ENCODE measurements at regions not wholly inside any gene's neighbourhood (a gene's known extent, or its start where the extent isn't known, plus 50 kb on each side); places are given as distances from the start of the nearest gene placed in this dataset.

GRCh38 chr15:39188314-39188713 is 392.6 kb upstream of the THBS1 start:
- intact Hi-C loops (cut with DNase I): no loop called here
- DNase-seq: no peak

- intact Hi-C loops (cut with DNase I): no loop called here
- DNase-seq: no peak
Observed at GRCh38 chr15:39188930-39189329, 391.9 kb upstream of the THBS1 start.

- intact Hi-C loops (cut with DNase I): no loop called here
- DNase-seq: no peak
Observed at GRCh38 chr15:39191871-39192291, 389.0 kb upstream of the THBS1 start.

- DNase-seq: no peak
- intact Hi-C loops (cut with DNase I): no loop called here
Observed at GRCh38 chr15:39192351-39192750, 388.5 kb upstream of the THBS1 start.

GRCh38 chr15:39192979-39193560 is 387.8 kb upstream of the THBS1 start:
- DNase-seq: no peak

GRCh38 chr15:39193611-39194010 is 387.3 kb upstream of the THBS1 start:
- intact Hi-C loops (cut with DNase I): no loop called here
- no peak for DNase-seq

More at GRCh38 chr15:39192979-39193560, 387.8 kb upstream of the THBS1 start:
- intact Hi-C loops (cut with DNase I): no loop called here

- intact Hi-C loops (cut with DNase I): no loop called here
- no peak for DNase-seq
Observed at GRCh38 chr15:39194106-39194830, 386.6 kb upstream of the THBS1 start.

- intact Hi-C loops (cut with DNase I): no loop called here
- no peak for DNase-seq
Observed at GRCh38 chr15:39195961-39196486, 384.9 kb upstream of the THBS1 start.

- intact Hi-C loops (cut with DNase I): no loop called here
- DNase-seq: no peak
Observed at GRCh38 chr15:39198044-39199000, 382.6 kb upstream of the THBS1 start.

GRCh38 chr15:39199076-39199475 is 381.8 kb upstream of the THBS1 start:
- peak in 23 of 42 donors; percentile 7 to 62 (median 34) for DNase-seq
- intact Hi-C loops (cut with DNase I): no loop called here

GRCh38 chr15:39200586-39200985 is 380.3 kb upstream of the THBS1 start:
- intact Hi-C loops (cut with DNase I): no loop called here
- DNase-seq: no peak

- intact Hi-C loops (cut with DNase I): no loop called here
- no peak for DNase-seq
Observed at GRCh38 chr15:39202641-39203040, 378.2 kb upstream of the THBS1 start.

GRCh38 chr15:39204031-39204430 is 376.8 kb upstream of the THBS1 start:
- intact Hi-C loops (cut with DNase I): no loop called here
- no peak for DNase-seq

GRCh38 chr15:39205081-39205480 is 375.8 kb upstream of the THBS1 start:
- DNase-seq: no peak
- intact Hi-C loops (cut with DNase I): no loop called here

- intact Hi-C loops (cut with DNase I): no loop called here
- no peak for DNase-seq
Observed at GRCh38 chr15:39205506-39206371, 375.1 kb upstream of the THBS1 start.

- intact Hi-C loops (cut with DNase I): no loop called here
Observed at GRCh38 chr15:39207532-39208115, 373.3 kb upstream of the THBS1 start.

GRCh38 chr15:39208187-39208586 is 372.7 kb upstream of the THBS1 start:
- intact Hi-C loops (cut with DNase I): no loop called here
- DNase-seq: no peak

More at GRCh38 chr15:39207532-39208115, 373.3 kb upstream of the THBS1 start:
- no peak for DNase-seq

- intact Hi-C loops (cut with DNase I): no loop called here
- no peak for DNase-seq
Observed at GRCh38 chr15:39209548-39210211, 371.2 kb upstream of the THBS1 start.

Data from head of caudate nucleus (tissue), 42 donors.